ENCODE measurements at regions not wholly inside any gene's neighbourhood (a gene's known extent, or its start where the extent isn't known, plus 50 kb on each side); places are given as distances from the start of the nearest gene placed in this dataset.

- no peak for DNase-seq (ENCODE audit: insufficient read length, low spot score)
- no peak for FAIRE-seq
- no peak for TF ChIP-seq CTCF (IDR thresholded peaks at IDR 0.05; ENCODE audit: insufficient read depth, missing control alignments)
Observed at GRCh38 chr4:19135895-19136633, 1114.5 kb upstream of the LCORL start.

GRCh38 chr4:19134685-19135084, 1113.1 kb upstream of the LCORL start:
- TF ChIP-seq CTCF (IDR thresholded peaks at IDR 0.05; ENCODE audit: insufficient read depth, missing control alignments) = no peak
- FAIRE-seq = no peak
- no peak for DNase-seq (ENCODE audit: insufficient read length, low spot score)

GRCh38 chr4:19133315-19133714, 1111.8 kb upstream of the LCORL start:
- no peak for FAIRE-seq
- DNase-seq (ENCODE audit: insufficient read length, low spot score) = no peak
- TF ChIP-seq CTCF (IDR thresholded peaks at IDR 0.05; ENCODE audit: insufficient read depth, missing control alignments) = no peak

- no peak for TF ChIP-seq CTCF (IDR thresholded peaks at IDR 0.05; ENCODE audit: insufficient read depth, missing control alignments)
- DNase-seq (ENCODE audit: insufficient read length, low spot score) (no peak), FAIRE-seq (no peak)
Observed at GRCh38 chr4:19130866-19131265, 1109.3 kb upstream of the LCORL start.

- no peak for TF ChIP-seq CTCF (IDR thresholded peaks at IDR 0.05; ENCODE audit: insufficient read depth, missing control alignments)
- FAIRE-seq (peak; percentile 29), DNase-seq (ENCODE audit: insufficient read length, low spot score) (no peak)
Observed at GRCh38 chr4:19128176-19128575, 1106.6 kb upstream of the LCORL start.

GRCh38 chr4:19126903-19127302, 1105.3 kb upstream of the LCORL start:
- no peak for TF ChIP-seq CTCF (IDR thresholded peaks at IDR 0.05; ENCODE audit: insufficient read depth, missing control alignments)
- FAIRE-seq = no peak
- no peak for DNase-seq (ENCODE audit: insufficient read length, low spot score)

GRCh38 chr4:19123681-19124080, 1102.1 kb upstream of the LCORL start:
- TF ChIP-seq CTCF (IDR thresholded peaks at IDR 0.05; ENCODE audit: insufficient read depth, missing control alignments) = no peak
- DNase-seq (ENCODE audit: insufficient read length, low spot score) = no peak
- FAIRE-seq = no peak
